ENCODE measurements at regions not wholly inside any gene's neighbourhood (a gene's known extent, or its start where the extent isn't known, plus 50 kb on each side); places are given as distances from the start of the nearest gene placed in this dataset.

- TF ChIP-seq NCOA6 (IDR thresholded peaks at IDR 0.05) (no peak), SMC3 (conservative IDR thresholded peaks at IDR 0.05; ENCODE audit: insufficient read depth, low read depth, low read length) (peak; percentile 35), GTF2F1 (IDR thresholded peaks at IDR 0.05; ENCODE audit: low read depth, low read length) (no peak), RAD21 (CRISPR knock-in tag; conservative IDR thresholded peaks at IDR 0.05 in 1 of 2, IDR thresholded peaks at IDR 0.05 in 1 of 2) (peak in 1 of 2 experiments; percentile 81; a peak in 3 of 4 replicates), EGR1 (conservative IDR thresholded peaks at IDR 0.05) (no peak), MAFG (tag; conservative IDR thresholded peaks at IDR 0.05) (no peak), CTCF (IDR thresholded peaks at IDR 0.05 in 2 of 3, conservative IDR thresholded peaks at IDR 0.05 in 1 of 3; ENCODE audit: insufficient read depth in 2 of 3, low read depth in 1 of 3, low read length in 3 of 3) (peak; percentile 33 to 40 (median 39); a peak in 3 of 6 replicates), CTCFL (IDR thresholded peaks at IDR 0.05; ENCODE audit: borderline replicate concordance, insufficient read depth, low read depth, low read length, poor library complexity, severe bottlenecking) (no peak), ZNF184 (CRISPR knock-in tag; IDR thresholded peaks at IDR 0.05) (no peak), DACH1 (IDR thresholded peaks at IDR 0.05; ENCODE audit: partially characterized antibody) (no peak), KDM2B (CRISPR knock-in tag; IDR thresholded peaks at IDR 0.05) (no peak), NBN (IDR thresholded peaks at IDR 0.05; ENCODE audit: low read depth) (no peak), PTBP1 (IDR thresholded peaks at IDR 0.05; ENCODE audit: low read depth, low read length) (no peak), TAF1 (IDR thresholded peaks at IDR 0.05; ENCODE audit: control insufficient read depth, extremely low read depth, insufficient read depth, low read length, severe bottlenecking) (no peak), YBX1 (IDR thresholded peaks at IDR 0.05) (no peak), ZNF717 (CRISPR knock-in tag; IDR thresholded peaks at IDR 0.05) (no peak), MCM3 (IDR thresholded peaks at IDR 0.05) (no peak), NFE2 (IDR thresholded peaks at IDR 0.05; ENCODE audit: low read depth) (no peak), ZNF644 (tag; IDR thresholded peaks at IDR 0.05; ENCODE audit: low read depth) (no peak), RB1 (IDR thresholded peaks at IDR 0.05; ENCODE audit: low read depth) (no peak), RFX7 (CRISPR knock-in tag; IDR thresholded peaks at IDR 0.05) (no peak), POLR3G (IDR thresholded peaks at IDR 0.05; ENCODE audit: extremely low read depth, insufficient read length, insufficient replicate concordance) (no peak), BCL6 (CRISPR knock-in tag; IDR thresholded peaks at IDR 0.05) (no peak)
- TF ChIP-seq, protein P1, sequence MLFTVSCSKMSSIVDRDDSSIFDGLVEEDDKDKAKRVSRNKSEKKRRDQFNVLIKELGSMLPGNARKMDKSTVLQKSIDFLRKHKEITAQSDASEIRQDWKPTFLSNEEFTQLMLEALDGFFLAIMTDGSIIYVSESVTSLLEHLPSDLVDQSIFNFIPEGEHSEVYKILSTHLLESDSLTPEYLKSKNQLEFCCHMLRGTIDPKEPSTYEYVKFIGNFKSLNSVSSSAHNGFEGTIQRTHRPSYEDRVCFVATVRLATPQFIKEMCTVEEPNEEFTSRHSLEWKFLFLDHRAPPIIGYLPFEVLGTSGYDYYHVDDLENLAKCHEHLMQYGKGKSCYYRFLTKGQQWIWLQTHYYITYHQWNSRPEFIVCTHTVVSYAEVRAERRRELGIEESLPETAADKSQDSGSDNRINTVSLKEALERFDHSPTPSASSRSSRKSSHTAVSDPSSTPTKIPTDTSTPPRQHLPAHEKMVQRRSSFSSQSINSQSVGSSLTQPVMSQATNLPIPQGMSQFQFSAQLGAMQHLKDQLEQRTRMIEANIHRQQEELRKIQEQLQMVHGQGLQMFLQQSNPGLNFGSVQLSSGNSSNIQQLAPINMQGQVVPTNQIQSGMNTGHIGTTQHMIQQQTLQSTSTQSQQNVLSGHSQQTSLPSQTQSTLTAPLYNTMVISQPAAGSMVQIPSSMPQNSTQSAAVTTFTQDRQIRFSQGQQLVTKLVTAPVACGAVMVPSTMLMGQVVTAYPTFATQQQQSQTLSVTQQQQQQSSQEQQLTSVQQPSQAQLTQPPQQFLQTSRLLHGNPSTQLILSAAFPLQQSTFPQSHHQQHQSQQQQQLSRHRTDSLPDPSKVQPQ (CRISPR knock-in tag; IDR thresholded peaks at IDR 0.05; ENCODE audit: borderline replicate concordance), result no peak
- TF ChIP-seq, protein P2, sequence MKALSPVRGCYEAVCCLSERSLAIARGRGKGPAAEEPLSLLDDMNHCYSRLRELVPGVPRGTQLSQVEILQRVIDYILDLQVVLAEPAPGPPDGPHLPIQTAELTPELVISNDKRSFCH (CRISPR knock-in tag; IDR thresholded peaks at IDR 0.05), result no peak
- TF ChIP-seq, protein P2 (tag; IDR thresholded peaks at IDR 0.05), result no peak
Measured at GRCh38 chr1:191993549-191993948, 164.7 kb upstream of the RGS18 start (continued).
